GM18867 (cell line): ENCODE measurements at regions not wholly inside any gene's neighbourhood (a gene's known extent, or its start where the extent isn't known, plus 50 kb on each side); places are given as distances from the start of the nearest gene placed in this dataset.

ENCODE experiments used
- ATAC-seq: cut with Tn5 transposase; IDR thresholded peaks from one replicate; pipeline ENCODE4 v1.9.1; 2021; ENCODE audit warnings: mild to moderate bottlenecking, moderate library complexity; ENCODE audit not compliant: unreplicated experiment

GRCh38 chr2:831622-832021 is 119.0 kb upstream of the SNTG2 start:
- ATAC-seq: no peak

GRCh38 chr2:831225-831536 is 119.5 kb upstream of the SNTG2 start:
- ATAC-seq: no peak

- no peak for ATAC-seq
Measured at GRCh38 chr2:830419-831224, 120.0 kb upstream of the SNTG2 start.

- no peak for ATAC-seq
Measured at GRCh38 chr2:829047-829446, 121.6 kb upstream of the SNTG2 start.

- ATAC-seq: no peak
Measured at GRCh38 chr2:824954-825353, 125.7 kb upstream of the SNTG2 start.

GRCh38 chr2:824524-824923 is 126.1 kb upstream of the SNTG2 start:
- no peak for ATAC-seq

- ATAC-seq: no peak
Measured at GRCh38 chr2:821546-821945, 129.1 kb upstream of the SNTG2 start.

- no peak for ATAC-seq
Measured at GRCh38 chr2:819601-820000, 131.0 kb upstream of the SNTG2 start.

GRCh38 chr2:819121-819520 is 131.5 kb upstream of the SNTG2 start:
- no peak for ATAC-seq

GRCh38 chr2:817336-818015 is 133.2 kb upstream of the SNTG2 start:
- ATAC-seq: no peak

- no peak for ATAC-seq
Measured at GRCh38 chr2:816278-816677, 134.4 kb upstream of the SNTG2 start.

- ATAC-seq: no peak
Measured at GRCh38 chr2:810397-810796, 133.2 kb upstream of the TMEM18 start.

GRCh38 chr2:807300-807699 is 130.1 kb upstream of the TMEM18 start:
- no peak for ATAC-seq

- ATAC-seq: no peak
Measured at GRCh38 chr2:805664-806063, 128.5 kb upstream of the TMEM18 start.

- no peak for ATAC-seq
Measured at GRCh38 chr2:797993-798392, 120.8 kb upstream of the TMEM18 start.

- no peak for ATAC-seq
Measured at GRCh38 chr2:797556-797955, 120.3 kb upstream of the TMEM18 start.

GRCh38 chr2:796141-796985 is 119.2 kb upstream of the TMEM18 start:
- ATAC-seq: no peak

- ATAC-seq: no peak
Measured at GRCh38 chr2:795531-796041, 118.4 kb upstream of the TMEM18 start.

GRCh38 chr2:794554-795241 is 117.5 kb upstream of the TMEM18 start:
- no peak for ATAC-seq

GRCh38 chr2:793236-793635 is 116.0 kb upstream of the TMEM18 start:
- no peak for ATAC-seq

GRCh38 chr2:792687-793086 is 115.5 kb upstream of the TMEM18 start:
- no peak for ATAC-seq
